H1 (cell line): ENCODE measurements at regions not wholly inside any gene's neighbourhood (a gene's known extent, or its start where the extent isn't known, plus 50 kb on each side); places are given as distances from the start of the nearest gene placed in this dataset.

ENCODE experiments used
- CTCF ChIP-seq, 3 experiments: IDR thresholded peaks; 1 replicate in 2 of 3; 2 replicates in 1 of 3; pipeline versions ENCODE4 v1.5.1 to v1.6.1; 2011; ENCODE audit warnings: low read length in 3 of 3, mild to moderate bottlenecking in 3 of 3, inconsistent platforms in 2 of 3, low read depth in 1 of 3, moderate library complexity in 1 of 3; ENCODE audit not compliant: insufficient read depth in 1 of 3; ENCODE audit errors: control extremely low read depth in 1 of 3
- TAF1 ChIP-seq: IDR thresholded peaks from 2 replicates; pipeline ENCODE4 v1.6.1; 2011; ENCODE audit warnings: mild to moderate bottlenecking, low read depth, low read length
- TAF7 ChIP-seq: optimal IDR thresholded peaks from 2 replicates; pipeline ENCODE3; 2011; ENCODE audit warnings: low read depth, mild to moderate bottlenecking, inconsistent platforms, low read length, moderate library complexity, borderline replicate concordance

GRCh38 chr1:67894981-67895735 lies 61.9 kb upstream of the GNG12 start (continued):
- no peak for TF ChIP-seq CTCF (IDR thresholded peaks at IDR 0.05; ENCODE audit: control extremely low read depth in 1 of 3, insufficient read depth in 1 of 3, low read depth in 1 of 3, low read length in 3 of 3)
- no peak for TF ChIP-seq TAF7
- no peak for TF ChIP-seq TAF1
- TF ChIP-seq, all 59 proteins: peak for 0
